Tibial nerve (tissue), 4 donors: ENCODE measurements at regions not wholly inside any gene's neighbourhood (a gene's known extent, or its start where the extent isn't known, plus 50 kb on each side); places are given as distances from the start of the nearest gene placed in this dataset.

Experiments used
- CTCF ChIP-seq, 5 experiments: fragments of 200-600 bp in 3 of 5; fragments of 450-650 bp in 2 of 5; sonication (generic) in 3 of 5; IDR thresholded peaks; one replicate each; pipeline ENCODE4 v1.5.1; 2016 to 2019; ENCODE audit warnings: antibody characterized with exemption in 5 of 5, mild to moderate bottlenecking in 3 of 5, moderate library complexity in 2 of 5
- EP300 ChIP-seq, 2 donors: sonication (generic); formaldehyde crosslinking; IDR thresholded peaks; one replicate each; pipeline ENCODE4 v1.6.1; 2017; ENCODE audit warnings: antibody characterized with exemption in 2 of 2, mild to moderate bottlenecking in 1 of 2
- POLR2A ChIP-seq, 2 donors: fragments of 450-650 bp; IDR thresholded peaks; one replicate each; pipeline ENCODE4 v1.6.1; 2017; ENCODE audit warnings: antibody characterized with exemption in 2 of 2, mild to moderate bottlenecking in 2 of 2, moderate library complexity in 2 of 2

GRCh38 chr1:48049823-48050535 is 52.8 kb upstream of the TRABD2B start:
- no peak for TF ChIP-seq POLR2A (IDR thresholded peaks at IDR 0.05)
- TF ChIP-seq CTCF (IDR thresholded peaks at IDR 0.05) = no peak
- no peak for TF ChIP-seq EP300 (IDR thresholded peaks at IDR 0.05)
